SK-N-SH (cell line): ENCODE measurements at regions not wholly inside any gene's neighbourhood (a gene's known extent, or its start where the extent isn't known, plus 50 kb on each side); places are given as distances from the start of the nearest gene placed in this dataset.

Experiments
- CTCF ChIA-PET: fragments of 300-600, 350-600 bp; formaldehyde crosslinking; extraction: SDS; loops from one replicate; lab custom pipeline; 2021; lab: Yijun Ruan, JAX
- POLR2A ChIA-PET: fragments of 350-600 bp; sonication (Branson Sonifier 250); formaldehyde crosslinking; extraction: SDS; loops from one replicate; lab custom pipeline; 2020; ENCODE audit warnings: antibody characterized with exemption, inconsistent platforms; lab: Yijun Ruan, JAX
- DNase-seq: peaks from one replicate; pipeline ENCODE4 v3.0.0; 2012
- H2AFZ ChIP-seq: fragments of 200-600 bp; sonication (generic); 2 replicates; pipeline ENCODE4 v1.8.1; 2016; ENCODE audit warnings: antibody characterized with exemption, mild to moderate bottlenecking, low read depth
- H3F3A ChIP-seq: fragments of 200-600 bp; sonication (generic); replicated peaks from 2 replicates; pipeline ENCODE3; 2016; ENCODE audit warnings: antibody characterized with exemption, mild to moderate bottlenecking; ENCODE audit not compliant: insufficient read depth
- H3K27ac ChIP-seq, 2 experiments: fragments of 200-500 bp in 1 of 2; fragments of 200-600 bp in 1 of 2; sonication (Bioruptor generic) in 1 of 2; sonication (generic), shearing (Covaris generic) in 1 of 2; 2 replicates each; pipeline versions ENCODE4 v1.5.1 to v1.6.1; 2014 to 2016; ENCODE audit warnings: low read depth in 2 of 2, inconsistent platforms in 1 of 2, low read length in 1 of 2, mild to moderate bottlenecking in 1 of 2, mixed read lengths in 1 of 2
- H3K27me3 ChIP-seq: fragments of 200-600 bp; sonication (generic), shearing (Covaris generic); 2 replicates; pipeline ENCODE4 v1.6.1; 2016; ENCODE audit warnings: mixed run types; ENCODE audit not compliant: insufficient read depth
- H3K36me3 ChIP-seq, 2 experiments: fragments of 200-500 bp in 1 of 2; fragments of 200-600 bp in 1 of 2; sonication (Bioruptor generic) in 1 of 2; sonication (generic) in 1 of 2; replicated peaks in 1 of 2; 2 replicates each; pipeline versions ENCODE3 to v1.5.1; 2014 to 2016; ENCODE audit warnings: low read length in 1 of 2, mild to moderate bottlenecking in 1 of 2; ENCODE audit not compliant: insufficient read depth in 2 of 2, control insufficient read depth in 1 of 2
- H3K4me1 ChIP-seq, 2 experiments: fragments of 200-500 bp in 1 of 2; fragments of 200-600 bp in 1 of 2; sonication (Bioruptor generic) in 1 of 2; sonication (generic), shearing (Covaris generic) in 1 of 2; 2 replicates each; pipeline versions ENCODE4 v1.5.1 to v1.6.1; 2014 to 2016; ENCODE audit warnings: low read depth in 1 of 2, low read length in 1 of 2, mixed run types in 1 of 2; ENCODE audit not compliant: insufficient read depth in 2 of 2, control insufficient read depth in 1 of 2
- H3K4me2 ChIP-seq: fragments of 200-600 bp; sonication (generic), shearing (Covaris generic); 2 replicates; pipeline ENCODE4 v1.6.1; 2017; ENCODE audit warnings: mixed run types
- H3K4me3 ChIP-seq, 2 experiments: fragments of 200-500 bp in 1 of 2; fragments of 200-600 bp in 1 of 2; sonication (Bioruptor generic) in 1 of 2; sonication (generic), shearing (Covaris generic) in 1 of 2; 2 replicates each; pipeline versions ENCODE4 v1.5.1 to v1.8.1; 2014 to 2016; ENCODE audit warnings: low read depth in 2 of 2, inconsistent platforms in 1 of 2, low read length in 1 of 2, mild to moderate bottlenecking in 1 of 2, mixed read lengths in 1 of 2, moderate library complexity in 1 of 2
- H3K79me2 ChIP-seq: fragments of 200-600 bp; sonication (generic); 2 replicates; pipeline ENCODE4 v1.8.1; 2017; ENCODE audit warnings: mild to moderate bottlenecking; ENCODE audit not compliant: insufficient read depth
- H3K9ac ChIP-seq: fragments of 200-600 bp; sonication (generic); 2 replicates; pipeline ENCODE4 v1.6.1; 2017; ENCODE audit warnings: mixed run types
- H3K9me2 ChIP-seq: fragments of 200-600 bp; sonication (generic); 2 replicates; pipeline ENCODE4 v1.6.1; 2017; ENCODE audit warnings: mixed run types
- H3K9me3 ChIP-seq: fragments of 200-600 bp; sonication (generic); 2 replicates; pipeline ENCODE4 v1.6.1; 2017; ENCODE audit warnings: mixed run types, mild to moderate bottlenecking, moderate library complexity
- H4K20me1 ChIP-seq: fragments of 200-600 bp; sonication (generic); 2 replicates; pipeline ENCODE4 v1.6.1; 2017; ENCODE audit warnings: mild to moderate bottlenecking, mixed run types; ENCODE audit not compliant: insufficient read depth
- CHD2 ChIP-seq: fragments of 150-350 bp; IDR thresholded peaks from 2 replicates; pipeline ENCODE4 v1.6.1; 2018; ENCODE audit warnings: low read length; ENCODE audit not compliant: partially characterized antibody
- EP300 ChIP-seq, 2 experiments: IDR thresholded peaks; 2 replicates each; pipeline versions ENCODE4 v1.4.0 to v1.6.1; 2012; ENCODE audit warnings: borderline replicate concordance in 1 of 2, low read depth in 1 of 2, low read length in 1 of 2
- FOXJ3 ChIP-seq: sonication (generic); formaldehyde crosslinking; IDR thresholded peaks from 2 replicates; pipeline ENCODE4 v1.5.1; 2020; ENCODE audit warnings: mild to moderate bottlenecking, missing genetic modification reagents
- FOXM1 ChIP-seq: IDR thresholded peaks from 2 replicates; pipeline ENCODE4 v1.4.0; 2012; ENCODE audit warnings: low read depth, mild to moderate bottlenecking
- GABPA ChIP-seq: IDR thresholded peaks from 2 replicates; pipeline ENCODE4 v1.4.0; 2012; ENCODE audit warnings: low read depth, mild to moderate bottlenecking
- GATA2 ChIP-seq: sonication (generic); formaldehyde crosslinking; IDR thresholded peaks from 2 replicates; pipeline ENCODE4 v1.5.0; 2020; ENCODE audit warnings: mild to moderate bottlenecking, missing genetic modification reagents
- JUND ChIP-seq: IDR thresholded peaks from 2 replicates; pipeline ENCODE4 v1.4.0; 2012
- MAX ChIP-seq: IDR thresholded peaks from 2 replicates; pipeline ENCODE4 v1.4.0; 2012; ENCODE audit warnings: low read depth
- MXI1 ChIP-seq: IDR thresholded peaks from 2 replicates; pipeline ENCODE4 v1.6.1; 2012; ENCODE audit warnings: mild to moderate bottlenecking, low read depth, low read length, improper control_type of control experiment
- NFIC ChIP-seq: IDR thresholded peaks from 2 replicates; pipeline ENCODE4 v1.4.0; 2012; ENCODE audit warnings: borderline replicate concordance
- PBX3 ChIP-seq: IDR thresholded peaks from 2 replicates; pipeline ENCODE4; 2012
- RAD21 ChIP-seq: IDR thresholded peaks from 2 replicates; pipeline ENCODE4 v1.6.1; 2012; ENCODE audit warnings: mild to moderate bottlenecking, low read length
- RCOR1 ChIP-seq: fragments of 150-350 bp; IDR thresholded peaks from 2 replicates; pipeline ENCODE4 v1.6.1; 2017; ENCODE audit warnings: antibody characterized with exemption, low read length
- RFX5 ChIP-seq: IDR thresholded peaks from 2 replicates; pipeline ENCODE4 v1.6.1; 2012; ENCODE audit warnings: mild to moderate bottlenecking, improper control_type of control experiment, low read length
- RXRA ChIP-seq: IDR thresholded peaks from 2 replicates; pipeline ENCODE4 v1.4.0; 2012; ENCODE audit warnings: low read depth, mild to moderate bottlenecking, borderline replicate concordance
- SMC3 ChIP-seq: IDR thresholded peaks from 2 replicates; pipeline ENCODE4 v1.6.1; 2012; ENCODE audit warnings: low read depth, low read length, improper control_type of control experiment
- TAF1 ChIP-seq: IDR thresholded peaks from 2 replicates; pipeline ENCODE4 v1.6.1; 2012; ENCODE audit warnings: low read depth, mild to moderate bottlenecking, low read length, moderate library complexity, borderline replicate concordance
- TCF12 ChIP-seq: IDR thresholded peaks from 2 replicates; pipeline ENCODE4 v1.4.0; 2012
- YY1 ChIP-seq: IDR thresholded peaks from 2 replicates; pipeline ENCODE4 v1.4.0; 2012; ENCODE audit warnings: low read depth, mild to moderate bottlenecking
- WGBS: methylation state at CpG from one replicate; pipeline ENCODE4 v1.1.6; 2017; ENCODE audit warnings: low lambda C conversion rate; 5-methylcytosine and 5-hydroxymethylcytosine counted together
- TF ChIP-seq, protein P1 (sequence below): IDR thresholded peaks from 2 replicates; pipeline ENCODE4 v1.4.0; 2012; ENCODE audit warnings: low read depth, borderline replicate concordance
- TF ChIP-seq, protein P2 (sequence below): IDR thresholded peaks from 2 replicates; pipeline ENCODE4 v1.4.0; 2012; ENCODE audit warnings: low read depth, borderline replicate concordance

DNA sequence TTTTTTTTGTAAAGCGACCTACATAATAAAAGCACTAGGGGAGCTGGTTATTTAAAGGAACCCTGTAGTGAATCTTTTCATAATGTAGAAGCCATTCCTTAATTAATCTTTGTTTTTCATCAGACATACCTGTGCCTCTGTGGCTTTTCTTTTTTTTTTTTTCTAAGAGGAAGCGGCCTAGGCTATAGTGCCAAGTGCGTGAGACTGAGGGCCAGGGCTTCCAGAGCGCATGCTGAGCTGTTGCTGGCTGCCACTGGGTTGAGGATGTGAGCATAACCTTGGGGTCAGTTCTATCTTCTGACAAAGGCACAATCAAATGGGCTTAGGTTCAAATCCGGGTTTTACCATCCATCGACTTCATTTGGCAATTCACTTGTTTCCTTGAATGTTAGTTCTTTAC lies 103.7 kb downstream of the NEUROD6 start:
- no peak for TF ChIP-seq FOXJ3 (CRISPR knock-in tag)
- TF ChIP-seq RFX5 = no peak
- TF ChIP-seq CHD2 = no peak
- TF ChIP-seq MXI1 = no peak
- TF ChIP-seq GABPA = no peak
- no peak for TF ChIP-seq RAD21
- no peak for TF ChIP-seq EP300 (IDR thresholded peaks at IDR 0.05; ENCODE audit: borderline replicate concordance in 1 of 2, low read depth in 1 of 2, low read length in 1 of 2)
- TF ChIP-seq YY1 = no peak
- Histone ChIP-seq H3K9me2 (no peaks in the 10 kb centered on the region), H3K36me3 (no peaks in the 10 kb centered on the region), H3K4me1 (no peaks in the 10 kb centered on the region), H3K9me3 (no peaks in the 10 kb centered on the region), H3F3A (no peaks in the 10 kb centered on the region), H4K20me1 (no peaks in the 10 kb centered on the region), H3K4me2 (no peak overlapping the region), H2AFZ (no peak overlapping the region), H3K27me3 (peaks cover 7% of the 10 kb centered on the region; the same call in 1 of the 2 replicates), H3K79me2 (no peaks in the 10 kb centered on the region), H3K27ac (no peak overlapping the region), H3K9ac (no peak overlapping the region), H3K4me3 (no peak overlapping the region)
- POLR2A ChIA-PET = interaction anchor here (0.6 kb wide), 1 partner anchor 307 kb away, joined by 4 read pairs; no protein-coding TSS in a partner anchor
- CTCF ChIA-PET = interaction anchor here (0.6 kb wide), 1 partner anchor 498 kb away, joined by 3 read pairs; no protein-coding TSS in a partner anchor
- DNase-seq = no peak
- WGBS = 15% methylated on average over 6 of the region's 6 CpGs

- Histone ChIP-seq H3K36me3 (no peaks in the 10 kb centered on the region), H3K27me3 (peaks cover 7% of the 10 kb centered on the region; the same call in 1 of the 2 replicates), H3K4me1 (no peaks in the 10 kb centered on the region), H2AFZ (no peak overlapping the region), H3K9me2 (no peaks in the 10 kb centered on the region), H4K20me1 (no peaks in the 10 kb centered on the region), H3F3A (no peaks in the 10 kb centered on the region), H3K4me3 (no peak overlapping the region), H3K27ac (no peak overlapping the region)
- WGBS = 14% methylated on average over 9 of the region's 9 CpGs
- DNase-seq = no peak
- TF ChIP-seq PBX3 = no peak
- TF ChIP-seq JUND = no peak
- TF ChIP-seq MAX = no peak
- no peak for TF ChIP-seq EP300 (IDR thresholded peaks at IDR 0.05; ENCODE audit: borderline replicate concordance in 1 of 2, low read depth in 1 of 2, low read length in 1 of 2)
- no peak for TF ChIP-seq RXRA
- TF ChIP-seq TCF12 = no peak
- TF ChIP-seq RAD21 = no peak
- TF ChIP-seq, protein P1, sequence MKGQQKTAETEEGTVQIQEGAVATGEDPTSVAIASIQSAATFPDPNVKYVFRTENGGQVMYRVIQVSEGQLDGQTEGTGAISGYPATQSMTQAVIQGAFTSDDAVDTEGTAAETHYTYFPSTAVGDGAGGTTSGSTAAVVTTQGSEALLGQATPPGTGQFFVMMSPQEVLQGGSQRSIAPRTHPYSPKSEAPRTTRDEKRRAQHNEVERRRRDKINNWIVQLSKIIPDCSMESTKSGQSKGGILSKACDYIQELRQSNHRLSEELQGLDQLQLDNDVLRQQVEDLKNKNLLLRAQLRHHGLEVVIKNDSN = no peak
- TF ChIP-seq, protein P2, sequence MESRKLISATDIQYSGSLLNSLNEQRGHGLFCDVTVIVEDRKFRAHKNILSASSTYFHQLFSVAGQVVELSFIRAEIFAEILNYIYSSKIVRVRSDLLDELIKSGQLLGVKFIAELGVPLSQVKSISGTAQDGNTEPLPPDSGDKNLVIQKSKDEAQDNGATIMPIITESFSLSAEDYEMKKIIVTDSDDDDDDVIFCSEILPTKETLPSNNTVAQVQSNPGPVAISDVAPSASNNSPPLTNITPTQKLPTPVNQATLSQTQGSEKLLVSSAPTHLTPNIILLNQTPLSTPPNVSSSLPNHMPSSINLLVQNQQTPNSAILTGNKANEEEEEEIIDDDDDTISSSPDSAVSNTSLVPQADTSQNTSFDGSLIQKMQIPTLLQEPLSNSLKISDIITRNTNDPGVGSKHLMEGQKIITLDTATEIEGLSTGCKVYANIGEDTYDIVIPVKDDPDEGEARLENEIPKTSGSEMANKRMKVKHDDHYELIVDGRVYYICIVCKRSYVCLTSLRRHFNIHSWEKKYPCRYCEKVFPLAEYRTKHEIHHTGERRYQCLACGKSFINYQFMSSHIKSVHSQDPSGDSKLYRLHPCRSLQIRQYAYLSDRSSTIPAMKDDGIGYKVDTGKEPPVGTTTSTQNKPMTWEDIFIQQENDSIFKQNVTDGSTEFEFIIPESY = no peak
- TF ChIP-seq MXI1 = no peak
- no peak for TF ChIP-seq TAF1
- TF ChIP-seq NFIC = no peak
- no peak for TF ChIP-seq RCOR1
- no peak for TF ChIP-seq CHD2
- no peak for TF ChIP-seq FOXM1
- TF ChIP-seq SMC3 = no peak
- TF ChIP-seq GATA2 (CRISPR knock-in tag) = no peak
- no peak for TF ChIP-seq FOXJ3 (CRISPR knock-in tag)
- TF ChIP-seq, all 33 proteins: peak for 0
- Histone ChIP-seq H3K9me3 (no peaks in the 10 kb centered on the region), H3K4me2 (no peak overlapping the region), H3K9ac (no peak overlapping the region), H3K79me2 (no peaks in the 10 kb centered on the region)
- ChIA-PET CTCF (interaction anchor here (1.8 kb wide), 1 partner anchor 42 kb away, joined by 4 read pairs; no protein-coding TSS in a partner anchor), POLR2A (no interaction called here)
Measured at GRCh38 chr7:31234836-31235605, 105.5 kb downstream of the NEUROD6 start.
